Hepatocyte (in vitro differentiated cells): ENCODE measurements at regions not wholly inside any gene's neighbourhood (a gene's known extent, or its start where the extent isn't known, plus 50 kb on each side); places are given as distances from the start of the nearest gene placed in this dataset.

Source experiments
- DNase-seq: peaks from one replicate; pipeline ENCODE4 v3.0.0-alpha.2; 2016; ENCODE audit warnings: low spot score
- H2AFZ ChIP-seq: fragments of 200-600 bp; sonication (generic); 2 replicates; pipeline ENCODE4 v1.6.0; 2016; ENCODE audit warnings: antibody characterized with exemption, mild to moderate bottlenecking
- H3K27ac ChIP-seq: fragments of 200-600 bp; sonication (generic); 2 replicates; pipeline ENCODE4 v1.5.1; 2016; ENCODE audit warnings: mild to moderate bottlenecking
- H3K27me3 ChIP-seq: fragments of 200-600 bp; sonication (generic); 2 replicates; pipeline ENCODE4 v1.6.1; 2016
- H3K36me3 ChIP-seq: fragments of 200-600 bp; sonication (generic); replicated peaks from 2 replicates; pipeline ENCODE4 v1.5.1; 2016; ENCODE audit warnings: low read depth; ENCODE audit not compliant: insufficient read depth
- H3K4me1 ChIP-seq: fragments of 200-600 bp; sonication (generic); 2 replicates; pipeline ENCODE4 v1.5.1; 2016; ENCODE audit warnings: mild to moderate bottlenecking, moderate library complexity; ENCODE audit not compliant: insufficient read depth
- H3K4me2 ChIP-seq: fragments of 200-600 bp; sonication (generic); 2 replicates; pipeline ENCODE4 v1.6.0; 2016
- H3K4me3 ChIP-seq: fragments of 200-600 bp; sonication (generic); 2 replicates; pipeline ENCODE4 v1.5.1; 2016; ENCODE audit warnings: mild to moderate bottlenecking
- H3K79me2 ChIP-seq: fragments of 200-600 bp; sonication (generic); 2 replicates; pipeline ENCODE4 v1.6.0; 2017; ENCODE audit warnings: mild to moderate bottlenecking
- H3K9me2 ChIP-seq: fragments of 200-600 bp; sonication (generic); replicated peaks from 2 replicates; pipeline ENCODE4 v1.6.0; 2017; ENCODE audit warnings: mild to moderate bottlenecking; ENCODE audit not compliant: insufficient read depth
- H3K9me3 ChIP-seq: fragments of 200-600 bp; sonication (generic); 2 replicates; pipeline ENCODE4 v1.5.1; 2016; ENCODE audit warnings: low read depth, mild to moderate bottlenecking
- H4K20me1 ChIP-seq: fragments of 200-600 bp; sonication (generic); 2 replicates; pipeline ENCODE4 v1.6.0; 2016; ENCODE audit warnings: mild to moderate bottlenecking; ENCODE audit not compliant: insufficient read depth, poor library complexity, severe bottlenecking
- EZH2 ChIP-seq: fragments of 200-600 bp; sonication (generic); IDR thresholded peaks from 2 replicates; pipeline ENCODE4 v1.6.1; 2016; ENCODE audit warnings: antibody characterized with exemption, mild to moderate bottlenecking, borderline replicate concordance
- EZH2phosphoT487 ChIP-seq: fragments of 200-600 bp; sonication (generic); IDR thresholded peaks from one replicate; pipeline ENCODE4 v1.6.1; 2018; ENCODE audit warnings: antibody characterized with exemption, mild to moderate bottlenecking, low read depth, moderate library complexity; ENCODE audit not compliant: unreplicated experiment, severe bottlenecking
- WGBS: methylation state at CpG from one replicate; pipeline ENCODE4 v1.1.6; 2016; ENCODE audit warnings: low lambda C conversion rate; ENCODE audit errors: missing lambda C conversion rate; 5-methylcytosine and 5-hydroxymethylcytosine counted together
- TF ChIP-seq, protein P1 (sequence below): fragments of 200-600 bp; sonication (generic); IDR thresholded peaks from 2 replicates; pipeline ENCODE4 v1.5.1; 2016; ENCODE audit warnings: antibody characterized with exemption, mild to moderate bottlenecking; ENCODE audit not compliant: poor library complexity

DNA sequence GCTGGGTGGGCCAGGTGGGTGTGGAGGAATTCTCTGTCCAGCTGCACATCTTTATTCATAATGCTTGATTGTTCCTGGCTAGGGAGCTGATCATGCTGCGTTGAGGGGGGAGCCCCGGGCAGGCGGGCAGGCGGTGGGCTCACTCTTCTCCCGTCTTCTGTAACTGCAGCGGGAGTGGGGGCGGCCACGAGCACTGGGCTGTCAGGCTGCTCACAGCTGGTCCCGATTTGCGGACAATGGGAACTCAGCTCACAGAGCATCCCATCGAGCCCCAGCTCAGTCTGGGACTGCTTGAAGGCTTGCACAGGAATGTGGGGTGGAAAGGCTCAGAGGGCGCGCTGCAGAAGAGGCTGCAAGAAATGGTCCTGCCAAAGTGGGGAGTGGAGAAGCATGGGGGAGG is 63.8 kb downstream of the EFNB1 start:
- no peak for DNase-seq
- Histone ChIP-seq H3K4me2 (no peak overlapping the region), H3K79me2 (no peaks in the 10 kb centered on the region), H3K9me3 (no peaks in the 10 kb centered on the region), H3K27me3 (no peaks in the 10 kb centered on the region), H3K27ac (no peak overlapping the region), H4K20me1 (no peaks in the 10 kb centered on the region), H3K4me3 (no peak overlapping the region), H2AFZ (no peak overlapping the region), H3K9me2 (no peaks in the 10 kb centered on the region), H3K36me3 (no peaks in the 10 kb centered on the region), H3K4me1 (peaks cover 23% of the 10 kb centered on the region)
- WGBS: 71% methylated on average over 13 of the region's 13 CpGs
- TF ChIP-seq EZH2: no peak
- TF ChIP-seq EZH2phosphoT487: no peak
- TF ChIP-seq, protein P1, sequence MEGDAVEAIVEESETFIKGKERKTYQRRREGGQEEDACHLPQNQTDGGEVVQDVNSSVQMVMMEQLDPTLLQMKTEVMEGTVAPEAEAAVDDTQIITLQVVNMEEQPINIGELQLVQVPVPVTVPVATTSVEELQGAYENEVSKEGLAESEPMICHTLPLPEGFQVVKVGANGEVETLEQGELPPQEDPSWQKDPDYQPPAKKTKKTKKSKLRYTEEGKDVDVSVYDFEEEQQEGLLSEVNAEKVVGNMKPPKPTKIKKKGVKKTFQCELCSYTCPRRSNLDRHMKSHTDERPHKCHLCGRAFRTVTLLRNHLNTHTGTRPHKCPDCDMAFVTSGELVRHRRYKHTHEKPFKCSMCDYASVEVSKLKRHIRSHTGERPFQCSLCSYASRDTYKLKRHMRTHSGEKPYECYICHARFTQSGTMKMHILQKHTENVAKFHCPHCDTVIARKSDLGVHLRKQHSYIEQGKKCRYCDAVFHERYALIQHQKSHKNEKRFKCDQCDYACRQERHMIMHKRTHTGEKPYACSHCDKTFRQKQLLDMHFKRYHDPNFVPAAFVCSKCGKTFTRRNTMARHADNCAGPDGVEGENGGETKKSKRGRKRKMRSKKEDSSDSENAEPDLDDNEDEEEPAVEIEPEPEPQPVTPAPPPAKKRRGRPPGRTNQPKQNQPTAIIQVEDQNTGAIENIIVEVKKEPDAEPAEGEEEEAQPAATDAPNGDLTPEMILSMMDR: no peak

DNA sequence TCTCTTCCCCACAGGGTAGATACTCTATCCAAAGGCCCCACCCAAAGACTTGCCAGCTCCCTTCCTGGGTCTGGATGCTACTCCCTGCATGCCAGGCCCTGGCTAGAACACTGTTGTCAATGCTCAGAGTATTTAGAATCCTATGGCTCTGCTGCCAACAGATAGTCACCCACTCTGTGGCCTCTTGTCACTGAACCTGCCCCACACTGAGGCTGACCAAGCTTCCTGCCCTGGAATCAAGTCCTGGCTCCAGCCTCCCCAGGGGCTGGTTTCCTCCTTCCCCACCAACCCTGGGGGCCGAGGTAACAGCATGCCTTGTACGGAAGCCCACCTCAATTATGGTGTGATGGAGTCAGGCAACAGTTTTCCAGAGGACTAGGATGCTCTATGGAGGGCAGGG is 63.3 kb downstream of the EFNB1 start:
- Histone ChIP-seq H3K36me3 (no peaks in the 10 kb centered on the region), H3K9me3 (no peaks in the 10 kb centered on the region), H3K4me3 (no peak overlapping the region), H3K79me2 (no peaks in the 10 kb centered on the region), H3K4me2 (no peak overlapping the region), H3K27me3 (no peaks in the 10 kb centered on the region), H2AFZ (no peak overlapping the region), H3K4me1 (peaks cover 23% of the 10 kb centered on the region), H3K9me2 (no peaks in the 10 kb centered on the region), H3K27ac (no peak overlapping the region), H4K20me1 (no peaks in the 10 kb centered on the region)
- DNase-seq: no peak
- 85% methylated on average over 2 of the region's 2 CpGs for WGBS
- TF ChIP-seq EZH2phosphoT487 (no peak), EZH2 (no peak)
- TF ChIP-seq, protein P1: no peak
